HG03175 (cell line): ENCODE measurements at regions not wholly inside any gene's neighbourhood (a gene's known extent, or its start where the extent isn't known, plus 50 kb on each side); places are given as distances from the start of the nearest gene placed in this dataset.

Experiments
- ATAC-seq: cut with Tn5 transposase; IDR thresholded peaks from one replicate; pipeline ENCODE4 v1.9.1; 2021; ENCODE audit warnings: mild to moderate bottlenecking, moderate library complexity; ENCODE audit not compliant: unreplicated experiment

DNA sequence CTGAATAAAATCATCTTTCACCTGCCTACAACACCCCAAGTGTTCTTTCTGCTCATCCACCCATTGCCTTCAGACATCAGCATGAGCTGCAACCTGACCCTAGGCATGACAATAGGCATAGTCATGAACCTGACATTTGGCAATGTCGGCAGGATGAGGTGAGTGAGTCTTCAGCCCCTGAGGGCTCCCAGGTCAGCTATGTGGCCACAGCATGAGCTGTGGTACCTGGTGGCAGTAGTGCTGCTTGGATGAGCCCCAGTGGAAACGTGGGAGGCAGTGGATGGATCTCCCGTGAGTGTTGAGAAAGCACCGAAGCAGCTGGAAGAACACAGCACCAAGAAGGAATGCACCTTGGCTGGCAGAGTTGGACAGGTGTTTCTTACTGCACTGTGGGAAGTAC lies 334.8 kb upstream of the FAR2 start:
- ATAC-seq = no peak

DNA sequence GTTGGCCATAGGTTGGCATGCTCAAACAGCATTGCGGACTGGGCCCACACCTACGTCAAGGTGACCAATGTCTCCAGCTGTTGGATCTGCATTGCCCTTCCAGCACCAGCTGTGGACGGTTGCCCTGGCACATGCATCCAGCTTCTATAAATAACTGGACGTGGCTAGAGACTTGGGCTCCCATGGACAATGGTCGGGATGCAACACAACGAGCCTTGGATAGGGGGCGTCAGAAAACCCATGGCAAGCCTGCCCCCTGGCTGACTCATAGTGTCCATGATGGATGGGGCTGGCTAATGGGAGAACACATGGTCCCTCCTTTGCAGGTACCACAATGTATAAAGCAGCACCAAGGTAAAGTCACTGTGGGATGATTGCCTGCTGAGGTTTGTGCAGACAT lies 331.6 kb upstream of the FAR2 start:
- no peak for ATAC-seq

DNA sequence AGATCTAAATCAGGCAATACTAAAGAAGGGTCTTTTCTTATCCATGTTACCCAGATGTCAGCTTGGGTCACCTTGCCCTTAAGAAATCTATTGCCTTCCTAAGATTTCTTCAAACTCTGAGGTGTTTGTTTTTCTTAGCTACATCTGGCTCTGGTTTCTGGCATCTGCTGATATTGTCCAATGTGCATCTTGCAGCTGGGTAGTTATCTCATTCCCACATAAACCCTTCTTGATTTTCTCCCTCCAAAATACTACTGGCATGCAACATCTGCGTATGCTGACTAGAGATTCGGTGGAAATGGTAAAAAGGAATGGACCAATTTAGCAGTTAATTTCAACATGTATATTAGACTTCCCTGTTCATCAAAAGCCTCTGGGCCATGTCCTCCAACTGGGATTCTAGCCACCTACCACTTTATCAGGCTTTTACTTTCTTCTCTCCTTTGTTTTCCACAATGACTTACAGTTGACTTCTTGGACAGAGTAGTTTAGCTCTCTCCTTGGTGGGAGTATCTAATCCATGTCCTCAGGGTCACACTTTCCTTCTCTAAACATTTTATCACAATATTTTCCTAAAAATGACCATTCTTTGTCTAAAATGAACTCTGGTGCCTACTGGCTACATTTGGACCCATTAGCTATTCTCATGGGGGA lies 324.8 kb upstream of the FAR2 start:
- ATAC-seq = no peak

DNA sequence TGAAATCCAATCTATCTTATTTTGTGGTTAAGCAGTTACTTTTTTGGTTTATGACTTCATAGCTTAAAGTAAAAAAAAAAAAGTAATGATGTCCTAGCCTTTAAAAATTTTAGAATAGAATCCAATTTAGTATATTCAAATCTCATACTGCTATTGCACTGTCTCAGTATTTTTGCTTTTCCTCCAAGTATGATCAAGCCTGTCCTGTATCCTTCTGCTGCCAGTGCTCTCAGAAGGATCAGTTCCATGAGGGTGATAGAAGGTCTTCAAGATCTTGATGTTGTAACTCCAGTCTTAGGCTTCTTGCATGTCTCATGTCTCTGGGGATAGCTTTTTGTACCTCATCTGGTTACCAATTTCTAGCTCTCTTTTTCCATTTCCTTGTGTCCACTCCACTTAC lies 324.2 kb upstream of the FAR2 start:
- ATAC-seq = no peak

DNA sequence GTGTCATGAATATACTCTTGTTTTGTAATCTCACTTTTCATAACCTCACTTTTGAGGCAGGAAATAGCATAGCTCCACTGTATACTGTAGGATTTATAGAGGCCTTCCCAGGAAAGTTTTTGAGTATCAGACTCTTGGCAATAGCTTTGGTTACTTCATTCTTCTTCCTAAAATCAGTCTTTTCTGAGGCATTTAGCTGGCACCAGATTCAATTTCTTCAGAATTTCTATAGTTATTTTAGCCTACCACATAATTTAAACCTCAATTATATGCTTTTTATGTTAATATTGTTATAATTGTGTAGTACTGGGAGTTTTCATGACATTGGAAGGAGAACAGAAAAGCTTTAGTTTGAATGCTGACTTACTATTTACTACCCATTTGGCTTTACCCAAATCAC lies 322.3 kb upstream of the FAR2 start:
- no peak for ATAC-seq

DNA sequence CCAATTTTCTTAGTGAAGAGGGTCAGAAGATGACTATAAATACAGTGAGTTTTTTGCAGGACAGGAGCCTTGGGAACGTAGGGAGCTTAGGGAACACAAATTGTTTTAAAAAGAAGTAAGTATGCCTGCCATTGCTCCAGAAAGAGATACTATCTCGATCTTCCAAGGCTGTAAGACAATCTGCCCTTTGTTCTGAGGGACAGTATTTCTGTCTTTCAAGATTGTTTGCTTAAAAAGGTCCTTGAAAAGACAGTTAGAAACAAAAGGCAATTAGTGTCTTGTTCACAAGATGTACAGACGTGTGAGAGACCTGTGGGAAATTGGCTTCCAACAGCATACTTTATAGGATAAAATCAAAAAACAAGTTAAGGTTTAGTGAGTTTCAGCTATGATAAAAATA lies 321.2 kb upstream of the FAR2 start:
- ATAC-seq = no peak

DNA sequence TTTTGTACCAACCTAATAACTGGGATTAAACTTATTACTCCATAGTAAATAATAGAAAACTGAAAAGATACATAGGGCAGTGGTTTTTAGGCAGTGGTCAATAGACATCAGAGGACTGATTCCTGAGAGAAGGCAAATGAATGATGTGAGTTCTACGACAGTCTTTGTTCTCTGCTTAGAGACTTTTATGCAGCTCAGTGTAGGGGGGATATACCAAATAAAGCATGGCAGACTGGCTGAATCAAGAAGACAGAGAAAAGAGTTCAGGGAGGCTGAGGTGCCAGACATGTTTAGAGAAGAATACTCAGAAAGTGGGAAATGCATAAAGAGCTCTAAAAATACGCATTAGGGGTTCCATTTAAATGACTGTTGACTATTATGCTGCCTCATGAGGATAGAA lies 320.8 kb upstream of the FAR2 start:
- ATAC-seq = no peak

DNA sequence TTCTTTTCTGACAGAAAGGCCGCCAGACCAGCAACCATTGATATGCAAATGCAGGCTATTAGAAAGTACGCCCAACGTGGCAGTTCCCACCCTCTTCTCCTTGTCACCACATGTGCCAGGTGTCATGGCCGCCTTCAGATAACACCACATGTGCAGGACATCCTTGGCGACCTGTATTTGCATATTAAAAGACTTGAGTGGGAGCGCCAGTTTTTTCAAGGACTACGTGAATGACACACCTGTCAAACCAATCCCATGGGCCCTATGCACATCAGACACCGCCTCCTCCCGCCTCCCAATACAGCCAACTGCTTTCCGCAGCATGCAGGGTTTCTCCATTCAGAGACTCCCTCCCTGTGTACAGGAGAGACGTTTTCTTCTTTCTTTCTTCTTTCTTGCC lies 318.6 kb upstream of the FAR2 start:
- ATAC-seq = no peak

DNA sequence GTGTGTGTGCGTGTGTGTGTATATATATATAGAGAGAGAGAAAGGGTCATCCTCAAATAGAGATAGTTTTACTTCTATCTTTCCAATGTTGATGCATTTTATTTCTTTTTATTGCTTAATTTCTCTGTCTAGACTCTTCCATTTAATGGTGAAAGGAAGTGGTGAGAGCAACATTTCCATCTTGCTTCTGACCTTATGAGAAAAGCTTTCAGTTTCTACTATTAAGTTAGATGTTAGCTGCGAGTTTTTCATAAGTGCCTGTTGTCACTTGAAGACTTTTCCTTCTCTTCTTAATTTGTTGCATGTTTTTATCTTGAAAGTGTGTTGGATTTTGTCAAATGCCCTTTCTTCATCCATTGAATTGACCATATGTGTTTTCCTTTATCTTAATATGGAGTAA lies 304.4 kb upstream of the FAR2 start:
- ATAC-seq = no peak

DNA sequence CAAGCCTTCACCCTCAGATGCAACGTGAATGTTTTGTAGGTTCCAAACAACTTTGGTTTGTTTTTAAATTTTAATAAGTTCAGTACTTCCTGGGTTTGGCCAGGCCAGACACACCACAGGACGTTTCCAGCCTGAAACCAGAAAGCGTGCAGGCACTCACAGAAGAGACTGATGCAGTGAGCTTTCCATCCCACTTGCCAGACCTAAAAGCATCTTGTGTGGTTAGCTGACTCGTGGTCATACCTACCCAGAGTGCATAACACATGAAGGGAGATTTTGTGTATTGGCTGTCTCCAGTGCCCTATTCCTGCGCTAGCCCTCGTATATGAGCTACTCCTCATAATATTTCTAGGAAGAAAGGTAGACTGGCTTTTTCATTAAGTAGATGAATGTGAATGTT lies 297.3 kb upstream of the FAR2 start:
- ATAC-seq = no peak

DNA sequence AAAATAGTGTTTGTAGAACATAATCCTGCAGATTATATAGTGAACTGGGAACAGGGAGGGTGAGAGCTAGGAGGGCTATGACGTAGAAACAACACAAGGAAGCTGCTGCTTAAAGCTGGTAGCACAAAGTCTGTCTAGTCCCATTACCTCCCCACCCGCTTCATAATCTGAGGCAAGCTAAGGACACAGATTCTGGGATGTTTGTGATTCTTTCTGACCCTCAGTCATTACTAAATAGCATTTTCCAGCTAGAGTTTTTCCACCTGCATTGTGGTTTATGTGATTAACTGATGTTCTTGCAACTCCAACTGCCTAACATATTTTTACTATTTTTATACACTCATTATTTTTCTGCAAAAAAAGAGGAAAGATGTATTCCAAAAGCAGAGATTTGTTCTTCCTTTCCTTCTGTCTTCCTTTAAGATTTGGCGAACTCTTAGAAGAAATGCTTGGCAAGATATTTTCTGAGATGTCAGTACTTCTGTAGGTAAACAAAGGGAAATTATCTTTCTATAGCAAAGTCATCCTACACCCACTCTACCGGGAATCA lies 293.2 kb upstream of the FAR2 start:
- no peak for ATAC-seq

DNA sequence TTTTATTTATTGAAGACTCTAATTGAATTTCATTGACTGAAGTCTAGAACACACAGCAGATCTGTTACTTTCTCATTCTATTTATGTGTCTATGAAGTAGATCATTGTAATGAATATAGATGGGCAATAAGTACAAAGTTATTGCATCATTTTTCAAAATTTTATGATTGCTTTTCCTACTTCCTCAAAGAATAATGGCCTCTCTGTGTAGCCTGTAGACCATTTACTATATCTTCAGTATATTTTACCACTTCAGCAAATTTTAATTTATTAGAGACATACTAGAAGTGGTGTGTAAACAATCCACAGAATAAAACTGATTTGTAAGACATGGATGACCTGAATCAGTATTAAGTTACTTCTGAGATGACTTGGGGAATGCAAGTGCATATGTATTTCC lies 291.7 kb upstream of the FAR2 start:
- ATAC-seq = no peak

DNA sequence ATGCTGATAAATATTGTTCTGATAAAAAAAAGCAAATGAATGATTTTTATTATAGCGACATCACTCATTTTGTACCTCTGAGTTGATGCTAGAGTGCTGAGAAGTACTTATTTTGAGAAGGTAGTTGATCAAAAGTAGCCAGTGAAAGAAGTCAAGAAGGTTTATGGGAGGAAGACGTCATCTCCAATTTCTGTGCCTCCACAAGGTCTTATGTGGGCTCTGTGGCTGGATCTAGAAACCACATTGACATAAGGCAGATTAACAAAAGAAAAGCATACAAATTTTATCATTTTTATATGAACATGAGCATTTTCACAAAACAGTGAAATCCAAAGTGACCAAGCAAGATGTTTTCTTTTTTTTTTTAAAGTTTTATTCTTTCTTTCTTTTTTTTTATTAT lies 289.5 kb upstream of the FAR2 start:
- ATAC-seq = no peak

DNA sequence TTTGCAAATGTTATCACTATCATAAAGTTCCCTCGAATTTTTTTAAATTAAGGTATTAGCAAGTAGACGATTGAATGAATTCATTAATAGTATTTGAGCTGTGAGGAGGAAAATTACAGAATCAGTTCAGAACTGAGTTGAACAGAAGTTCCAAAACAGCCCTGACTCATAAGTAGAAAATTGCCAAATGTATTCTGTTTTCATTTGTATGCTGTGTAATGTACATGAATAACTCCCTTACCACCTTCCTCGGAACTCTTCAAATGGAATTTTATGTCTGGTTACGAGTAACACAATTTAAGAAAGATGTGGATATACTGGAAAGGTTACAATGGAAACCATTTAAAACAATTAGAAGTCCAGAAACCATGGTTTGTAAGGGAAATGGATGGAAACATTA lies 283.3 kb upstream of the FAR2 start:
- ATAC-seq = no peak

DNA sequence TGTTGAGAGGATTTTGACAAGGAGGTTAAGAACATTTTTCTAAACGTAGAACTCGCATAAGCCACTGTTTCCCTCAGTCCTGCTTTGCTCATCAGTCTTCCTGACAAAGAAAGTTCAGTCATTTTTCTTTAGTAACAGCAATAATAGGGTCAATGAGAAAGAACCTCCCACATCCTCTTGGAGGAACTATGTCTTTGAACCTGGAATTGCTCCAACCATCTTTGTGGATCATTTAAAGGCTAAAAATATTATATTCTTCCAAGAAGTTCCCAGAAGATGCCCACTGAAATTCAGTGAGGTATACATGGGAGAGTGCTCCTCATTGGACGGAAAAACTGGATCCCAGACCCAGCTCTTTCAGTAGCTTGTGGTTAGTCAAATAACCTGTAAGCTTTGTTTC lies 282.8 kb upstream of the FAR2 start:
- ATAC-seq = no peak

DNA sequence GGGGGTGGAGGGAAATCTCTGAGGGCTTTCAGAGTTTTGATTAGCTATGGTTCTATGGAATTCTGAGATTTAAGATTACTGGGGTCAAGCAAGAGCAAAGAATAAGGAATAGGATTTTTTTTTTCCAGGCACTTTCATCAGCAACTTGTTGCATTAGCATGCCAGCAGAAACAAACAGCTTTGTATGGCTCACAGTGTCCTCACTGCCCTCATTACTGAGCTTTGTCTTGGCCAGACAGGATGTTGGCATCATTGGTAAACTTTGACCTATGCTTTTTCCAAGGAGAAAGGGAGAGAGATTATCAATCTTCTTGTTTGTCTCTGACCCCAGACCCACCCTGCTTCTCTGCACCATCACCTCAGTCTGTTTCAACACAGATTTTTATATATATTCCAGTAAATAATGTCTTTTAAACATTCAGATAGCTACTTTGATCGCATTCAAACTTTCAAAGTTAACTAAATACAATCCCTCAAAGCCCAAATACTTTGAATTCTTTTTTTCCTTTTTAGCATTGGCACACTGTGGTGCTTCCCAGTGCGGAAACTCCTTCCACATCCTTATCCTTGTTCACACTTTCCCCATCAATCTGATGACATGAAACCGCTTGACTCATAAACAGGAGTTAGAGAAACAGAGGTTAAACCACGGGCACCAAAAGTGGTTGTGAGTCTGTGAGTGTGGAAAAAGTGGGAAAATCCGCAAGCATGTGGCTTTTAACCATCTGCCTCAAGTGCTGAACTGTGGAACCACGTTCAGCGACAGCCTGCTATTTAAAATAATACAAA lies 282.2 kb upstream of the FAR2 start:
- no peak for ATAC-seq

DNA sequence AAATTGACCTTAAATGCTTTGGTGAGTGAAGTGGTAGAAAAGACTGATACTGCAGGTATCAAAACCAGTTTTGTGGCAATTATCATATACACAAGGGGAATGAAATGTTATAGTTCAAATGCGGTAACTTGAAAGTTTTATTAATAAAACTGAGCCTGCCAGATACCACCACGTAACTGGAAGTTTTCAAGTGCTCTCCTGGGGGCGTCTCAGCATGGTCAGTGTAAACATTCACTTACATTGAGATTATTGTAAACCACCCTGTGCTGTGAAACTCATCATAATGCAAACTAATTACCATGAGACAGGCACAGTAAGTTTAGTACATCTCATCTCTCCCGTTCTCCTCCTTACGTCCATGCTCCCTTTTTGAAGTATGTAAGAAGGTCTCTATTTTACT lies 280.7 kb upstream of the FAR2 start:
- no peak for ATAC-seq

DNA sequence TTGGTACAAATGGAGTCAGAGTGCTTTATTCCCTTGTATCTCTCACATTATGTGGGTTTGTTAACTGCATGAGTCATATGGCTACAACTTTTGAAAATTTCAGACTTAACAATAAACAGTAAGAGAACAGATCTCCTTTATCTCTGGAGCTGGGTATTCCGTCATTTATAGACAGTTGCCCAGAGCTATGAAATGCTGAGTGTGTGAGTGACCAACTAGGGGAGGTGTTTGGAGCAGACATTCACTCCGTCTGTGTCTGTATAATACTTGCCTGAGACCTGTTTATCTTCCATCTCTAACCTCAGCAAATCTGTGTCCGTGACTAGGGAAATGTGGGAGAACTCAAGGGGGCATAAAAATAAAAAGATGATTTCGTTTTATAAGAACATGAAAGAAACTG lies 279.9 kb upstream of the FAR2 start:
- ATAC-seq = no peak

DNA sequence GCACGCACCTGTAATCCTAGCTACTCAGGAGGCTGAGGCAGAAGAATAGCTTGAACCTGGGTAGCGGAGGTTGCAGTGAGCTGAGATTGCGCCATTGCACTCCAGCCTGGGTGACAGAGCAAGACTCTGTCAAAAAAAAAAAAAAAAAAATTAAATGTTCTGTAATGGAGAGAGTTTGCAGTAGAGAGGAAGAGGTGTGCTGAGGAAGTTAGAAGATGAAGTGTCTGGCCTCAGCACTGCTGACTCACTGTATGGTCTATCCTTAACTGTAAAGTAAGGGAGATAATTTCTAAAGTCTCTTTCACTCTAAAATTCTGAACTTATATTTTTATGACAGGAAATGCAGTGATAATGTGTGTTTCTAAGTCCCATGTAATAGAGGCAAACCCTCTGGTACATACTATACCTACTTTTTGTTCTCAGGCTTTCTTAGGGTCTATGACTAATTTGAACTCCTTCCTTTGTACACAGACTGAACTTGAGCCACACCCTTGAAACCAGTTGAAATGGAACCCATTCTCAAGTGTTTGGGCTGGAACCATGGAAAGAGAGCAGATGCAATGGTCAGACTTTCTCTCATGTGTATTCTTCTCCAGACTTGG lies 278.1 kb upstream of the FAR2 start:
- no peak for ATAC-seq

DNA sequence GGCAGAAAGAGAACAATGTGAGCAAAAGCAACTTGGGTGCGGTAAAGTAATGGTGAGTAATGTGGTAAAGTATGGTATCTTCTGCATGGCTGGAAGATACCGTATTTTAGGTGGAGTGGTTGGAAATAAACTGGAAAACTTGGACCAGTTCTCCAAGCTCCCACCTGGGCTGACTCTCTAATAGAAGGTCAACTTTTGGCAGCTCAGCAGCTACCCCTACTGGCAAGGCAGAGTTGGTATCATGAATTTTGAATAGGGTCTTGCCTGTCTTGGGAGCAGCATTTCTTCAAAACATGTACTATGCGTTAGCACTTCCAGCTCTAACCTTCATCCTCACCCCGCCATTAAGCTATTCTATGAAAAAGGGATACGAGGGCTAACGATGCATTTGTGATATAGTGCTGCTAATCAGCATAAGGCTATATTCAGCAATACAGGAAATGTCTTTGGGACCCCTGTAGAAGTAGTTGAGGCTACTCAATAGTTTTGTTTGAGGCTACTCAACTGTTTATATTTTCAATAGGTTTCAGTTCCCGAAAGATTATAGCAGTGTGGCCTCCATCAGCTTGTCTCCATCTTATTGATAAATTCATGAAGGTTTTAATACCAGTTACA lies 276.3 kb upstream of the FAR2 start:
- ATAC-seq = no peak

DNA sequence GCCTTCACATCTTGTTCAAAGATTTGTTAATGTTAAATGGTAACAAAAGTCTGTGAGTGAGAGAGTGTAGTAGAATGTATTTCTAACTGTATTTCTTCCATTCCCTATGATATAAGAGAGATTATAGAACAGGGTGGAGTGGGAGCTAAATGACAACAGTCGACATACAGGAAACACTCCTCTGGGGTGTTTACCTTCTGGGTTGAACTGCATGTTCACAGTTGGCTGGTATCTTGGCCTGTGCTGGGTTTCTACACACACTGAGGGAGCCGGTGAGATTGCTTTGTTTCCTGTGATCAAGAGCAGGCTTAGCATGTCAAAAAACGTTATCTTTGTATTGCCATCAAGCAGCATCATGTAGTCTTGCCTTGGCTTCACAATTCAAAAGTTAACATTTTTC lies 274.3 kb upstream of the FAR2 start:
- ATAC-seq = no peak
